OCI-LY7 (cell line): ENCODE measurements at regions not wholly inside any gene's neighbourhood (a gene's known extent, or its start where the extent isn't known, plus 50 kb on each side); places are given as distances from the start of the nearest gene placed in this dataset.

Experiments used
- BruUV-seq: library from RNA; stranded (reverse); fragments of 400-500 nt; replicated peaks from 2 replicates; lab custom pipeline; 2021; lab: Mats Ljungman, UMichigan
- CTCF ChIA-PET: fragments of 300-600 bp; sonication (Branson Sonifier 250); formaldehyde crosslinking; loops from one replicate; lab custom pipeline; 2022; ENCODE audit warnings: antibody characterized with exemption; ENCODE audit not compliant: unreplicated experiment; lab: Charles Lee
- POLR2A ChIA-PET: fragments of 300-600 bp; sonication (Branson Sonifier 250); formaldehyde crosslinking; loops from one replicate; lab custom pipeline; 2022; ENCODE audit warnings: antibody characterized with exemption; lab: Charles Lee
- DNase-seq: peaks from one replicate; pipeline ENCODE4 v3.0.0-alpha.2; 2015; ENCODE audit warnings: low spot score
- H2AFZ ChIP-seq: fragments of 200-600 bp; sonication (generic), shearing (Covaris generic); 2 replicates; pipeline ENCODE4 v1.6.1; 2014; ENCODE audit warnings: mild to moderate bottlenecking, antibody characterized with exemption, low read length, moderate library complexity
- H3K27ac ChIP-seq: fragments of 200-600 bp; sonication (generic); 2 replicates; pipeline ENCODE4 v1.5.1; 2014; ENCODE audit warnings: mixed run types, low read depth, mild to moderate bottlenecking, moderate library complexity, low read length, inconsistent platforms; ENCODE audit not compliant: poor library complexity, severe bottlenecking
- H3K36me3 ChIP-seq: fragments of 200-600 bp; sonication (generic); 2 replicates; pipeline ENCODE4 v1.6.1; 2014; ENCODE audit warnings: mild to moderate bottlenecking, antibody characterized with exemption, low read length, moderate library complexity, mixed read lengths; ENCODE audit not compliant: insufficient read depth
- H3K4me1 ChIP-seq: fragments of 200-600 bp; sonication (generic); 2 replicates; pipeline ENCODE4 v1.5.1; 2014; ENCODE audit warnings: mild to moderate bottlenecking, low read length; ENCODE audit not compliant: insufficient read depth, poor library complexity, severe bottlenecking
- H3K4me2 ChIP-seq: fragments of 200-600 bp; sonication (generic); 2 replicates; pipeline ENCODE4 v1.6.1; 2014; ENCODE audit warnings: mild to moderate bottlenecking, low read length
- H3K4me3 ChIP-seq: fragments of 200-600 bp; sonication (generic); 2 replicates; pipeline ENCODE4 v1.5.1; 2014; ENCODE audit warnings: mild to moderate bottlenecking, low read depth, low read length; ENCODE audit not compliant: poor library complexity, severe bottlenecking
- H3K79me2 ChIP-seq: fragments of 200-600 bp; sonication (generic); 2 replicates; pipeline ENCODE4 v1.6.1; 2016; ENCODE audit warnings: low read depth, mild to moderate bottlenecking, low read length, moderate library complexity, mixed read lengths; ENCODE audit not compliant: insufficient read depth
- H3K9me2 ChIP-seq: fragments of 200-600 bp; sonication (generic); 2 replicates; pipeline ENCODE4 v1.6.1; 2016; ENCODE audit warnings: mild to moderate bottlenecking, low read length, mixed read lengths; ENCODE audit not compliant: insufficient read depth
- H3K9me3 ChIP-seq: fragments of 200-600 bp; sonication (generic); 2 replicates; pipeline ENCODE4 v1.6.1; 2014; ENCODE audit warnings: mild to moderate bottlenecking, mixed run types, low read length, mixed read lengths
- H4K20me1 ChIP-seq: fragments of 200-600 bp; sonication (generic); 2 replicates; pipeline ENCODE4 v1.6.1; 2014; ENCODE audit warnings: mild to moderate bottlenecking, antibody characterized with exemption, low read length, moderate library complexity, mixed read lengths; ENCODE audit not compliant: insufficient read depth
- CTCF ChIP-seq: fragments of 200-600 bp; sonication (generic); conservative IDR thresholded peaks from 2 replicates; pipeline ENCODE4 v1.5.1; 2014; ENCODE audit warnings: mild to moderate bottlenecking, antibody characterized with exemption, low read length, moderate library complexity, mixed read lengths
- EZH2phosphoT487 ChIP-seq: fragments of 200-600 bp; sonication (generic); IDR thresholded peaks from 2 replicates; pipeline ENCODE4 v1.6.1; 2018; ENCODE audit warnings: low read depth, borderline replicate concordance, mild to moderate bottlenecking, mixed run types, antibody characterized with exemption, low read length, moderate library complexity, mixed read lengths
- intact Hi-C: fragments of 100-400 bp; cut with micrococcal nuclease; formaldehyde crosslinking; loops from one replicate; pipeline ENCODE4 v1.10.0; 2022; ENCODE audit not compliant: unreplicated experiment

GRCh38 chr6:40288919-40289318 lies 298.2 kb downstream of the LRFN2 start:
- Histone ChIP-seq H3K27ac (no peak overlapping the region), H3K4me3 (no peak overlapping the region), H3K9me2 (no peaks in the 10 kb centered on the region), H3K79me2 (no peaks in the 10 kb centered on the region), H3K4me2 (no peak overlapping the region), H3K9me3 (no peaks in the 10 kb centered on the region), H3K4me1 (no peaks in the 10 kb centered on the region), H2AFZ (no peak overlapping the region), H3K36me3 (no peaks in the 10 kb centered on the region), H4K20me1 (no peaks in the 10 kb centered on the region)
- POLR2A ChIA-PET = no interaction called here
- intact Hi-C loops = no loop called here
- no peak for DNase-seq
- no TSS peak for BruUV-seq
- CTCF ChIA-PET = no interaction called here
- TF ChIP-seq CTCF (no peak), EZH2phosphoT487 (no peak)

- H3K4me1 ChIP-seq = no peaks in the 10 kb centered on the region
- ChIA-PET CTCF (no interaction called here), POLR2A (no interaction called here)
- intact Hi-C loops = no loop called here
- no peaks in the 10 kb centered on the region for H3K9me3 ChIP-seq
- TF ChIP-seq EZH2phosphoT487 (no peak), CTCF (no peak)
- H3K27ac ChIP-seq = no peak overlapping the region
- BruUV-seq = no TSS peak
- H4K20me1 ChIP-seq = no peaks in the 10 kb centered on the region
- no peak overlapping the region for H2AFZ ChIP-seq
- H3K4me3 ChIP-seq = no peak overlapping the region
- H3K9me2 ChIP-seq = no peaks in the 10 kb centered on the region
- H3K36me3 ChIP-seq = no peaks in the 10 kb centered on the region
- H3K4me2 ChIP-seq = no peak overlapping the region
- H3K79me2 ChIP-seq = no peaks in the 10 kb centered on the region
- no peak for DNase-seq
These were observed 299.8 kb downstream of the LRFN2 start for GRCh38 chr6:40287296-40287850.

GRCh38 chr6:40286721-40287120 lies 300.4 kb downstream of the LRFN2 start:
- TF ChIP-seq EZH2phosphoT487 (no peak), CTCF (no peak)
- no peaks in the 10 kb centered on the region for H3K79me2 ChIP-seq
- POLR2A ChIA-PET = no interaction called here
- no peaks in the 10 kb centered on the region for H3K4me1 ChIP-seq
- CTCF ChIA-PET = no interaction called here
- no peaks in the 10 kb centered on the region for H3K9me3 ChIP-seq
- no peaks in the 10 kb centered on the region for H3K9me2 ChIP-seq
- no peak for DNase-seq
- no peak overlapping the region for H2AFZ ChIP-seq
- H3K27ac ChIP-seq = no peak overlapping the region
- no peaks in the 10 kb centered on the region for H3K36me3 ChIP-seq
- no TSS peak for BruUV-seq
- no peak overlapping the region for H3K4me3 ChIP-seq
- no peak overlapping the region for H3K4me2 ChIP-seq
- no peaks in the 10 kb centered on the region for H4K20me1 ChIP-seq
- intact Hi-C loops = no loop called here
